Spleen (tissue), 11 donors: ENCODE measurements at regions not wholly inside any gene's neighbourhood (a gene's known extent, or its start where the extent isn't known, plus 50 kb on each side); places are given as distances from the start of the nearest gene placed in this dataset.

Experiments
- DNase-seq: peaks from one replicate; pipeline ENCODE4 v3.0.0-alpha.2; 2020
- H3K27ac ChIP-seq, 8 donors: fragments of 200-600 bp; sonication (generic) in 7 of 8; 1 replicate in 4 of 8; 2 replicates in 4 of 8; pipeline versions ENCODE4 v1.5.0 to v1.8.0; 2016 to 2021; ENCODE audit warnings: inconsistent platforms in 4 of 8, mild to moderate bottlenecking in 4 of 8, moderate library complexity in 1 of 8
- H3K27me3 ChIP-seq, 7 donors: fragments of 200-600 bp; sonication (generic) in 6 of 7; replicated peaks in 1 of 7; 1 replicate in 4 of 7; 2 replicates in 3 of 7; pipeline versions ENCODE4 v1.5.0 to v1.8.0; 2016 to 2021; ENCODE audit warnings: inconsistent platforms in 3 of 7, mild to moderate bottlenecking in 1 of 7
- H3K36me3 ChIP-seq, 6 donors: fragments of 200-600 bp; sonication (generic) in 5 of 6; 1 replicate in 4 of 6; 2 replicates in 2 of 6; pipeline versions ENCODE4 v1.5.0 to v1.8.0; 2016 to 2021; ENCODE audit warnings: inconsistent platforms in 2 of 6
- H3K4me1 ChIP-seq, 6 donors: fragments of 200-600 bp; sonication (generic) in 5 of 6; 1 replicate in 3 of 6; 2 replicates in 3 of 6; pipeline versions ENCODE4 v1.5.0 to v1.8.0; 2016 to 2021; ENCODE audit warnings: inconsistent platforms in 3 of 6
- H3K4me3 ChIP-seq, 8 donors: fragments of 200-600 bp; sonication (generic) in 7 of 8; 1 replicate in 4 of 8; 2 replicates in 4 of 8; pipeline versions ENCODE4 v1.5.0 to v1.8.0; 2016 to 2021; ENCODE audit warnings: inconsistent platforms in 4 of 8, mild to moderate bottlenecking in 4 of 8, moderate library complexity in 2 of 8
- H3K9me3 ChIP-seq, 8 donors: fragments of 200-600 bp; sonication (generic) in 7 of 8; 1 replicate in 4 of 8; 2 replicates in 4 of 8; pipeline versions ENCODE4 v1.5.0 to v1.8.0; 2016 to 2021; ENCODE audit warnings: inconsistent platforms in 4 of 8
- POLR2A ChIP-seq, 3 donors: fragments of 450-650 bp; IDR thresholded peaks; one replicate each; pipeline ENCODE4 v1.5.1; 2017; ENCODE audit warnings: antibody characterized with exemption in 3 of 3, mild to moderate bottlenecking in 1 of 3
- POLR2AphosphoS5 ChIP-seq, 3 donors: sonication (generic); formaldehyde crosslinking; IDR thresholded peaks; one replicate each; pipeline ENCODE4 v1.5.1; 2017; ENCODE audit warnings: antibody characterized with exemption in 3 of 3
- WGBS, 5 donors: extraction: QIAGEN DNeasy Blood & Tissue Kit in 3 of 5; methylation state at CpG; one replicate each; pipeline versions ENCODE4 v1.1.5 to v1.1.7; 2013 to 2018; 5-methylcytosine and 5-hydroxymethylcytosine counted together
- intact Hi-C: fragments of 100-400 bp; cut with DNase I; formaldehyde crosslinking; loops from one replicate; pipeline ENCODE4 v1.15.0; 2023; ENCODE audit warnings: low total_unique reads
- TF ChIP-seq, protein P1 (sequence below), 11 experiments: fragments of 200-600 bp in 7 of 11; fragments of 450-650 bp in 4 of 11; sonication (generic) in 4 of 11; IDR thresholded peaks in 8 of 11; conservative IDR thresholded peaks in 3 of 11; 1 replicate in 7 of 11; 2 replicates in 4 of 11; pipeline versions ENCODE4 v1.4.0 to v1.8.0; 2016 to 2021; ENCODE audit warnings: antibody characterized with exemption in 11 of 11, inconsistent platforms in 4 of 11, mild to moderate bottlenecking in 1 of 11
- donor health status: healthy with polysubstance abuse.
- donor health status: DM: no; HTN: no; CAD: no; lungs with moderate emphysema.
- donor health status: DM: no; HTN: no; CAD: no.
- donor health status: Bipolar disorder and iron deficiency.
- donor health status: healthy.
- donor health status: DM: no; HTN: no; CAD: no.
- donor health status: DM: yes; HTN: yes; CAD: no.

DNA sequence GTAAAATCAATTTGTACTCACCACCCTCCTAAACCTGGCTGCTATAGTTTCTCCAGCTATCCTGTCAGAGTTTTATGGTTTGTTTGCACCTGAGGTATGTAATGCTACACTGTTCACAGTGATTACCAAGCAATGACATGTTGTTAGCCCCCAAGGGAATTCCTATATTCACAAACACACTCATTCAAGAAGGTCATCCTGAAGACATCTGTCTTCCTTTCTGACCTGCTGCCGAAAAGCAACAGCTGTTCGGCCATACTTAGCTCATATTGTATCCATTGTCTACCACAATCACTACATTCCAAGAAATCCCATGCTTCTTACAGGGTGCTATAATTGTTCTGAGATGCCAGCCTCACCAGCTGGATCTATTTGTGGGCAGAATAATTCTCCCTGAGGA lies 160.1 kb upstream of the GYPA start:
- no peak overlapping the region for H3K27ac ChIP-seq
- intact Hi-C loops: no loop called here
- DNase-seq: no peak
- TF ChIP-seq POLR2A (IDR thresholded peaks at IDR 0.05): no peak
- TF ChIP-seq POLR2AphosphoS5 (IDR thresholded peaks at IDR 0.05): no peak
- TF ChIP-seq, protein P1, sequence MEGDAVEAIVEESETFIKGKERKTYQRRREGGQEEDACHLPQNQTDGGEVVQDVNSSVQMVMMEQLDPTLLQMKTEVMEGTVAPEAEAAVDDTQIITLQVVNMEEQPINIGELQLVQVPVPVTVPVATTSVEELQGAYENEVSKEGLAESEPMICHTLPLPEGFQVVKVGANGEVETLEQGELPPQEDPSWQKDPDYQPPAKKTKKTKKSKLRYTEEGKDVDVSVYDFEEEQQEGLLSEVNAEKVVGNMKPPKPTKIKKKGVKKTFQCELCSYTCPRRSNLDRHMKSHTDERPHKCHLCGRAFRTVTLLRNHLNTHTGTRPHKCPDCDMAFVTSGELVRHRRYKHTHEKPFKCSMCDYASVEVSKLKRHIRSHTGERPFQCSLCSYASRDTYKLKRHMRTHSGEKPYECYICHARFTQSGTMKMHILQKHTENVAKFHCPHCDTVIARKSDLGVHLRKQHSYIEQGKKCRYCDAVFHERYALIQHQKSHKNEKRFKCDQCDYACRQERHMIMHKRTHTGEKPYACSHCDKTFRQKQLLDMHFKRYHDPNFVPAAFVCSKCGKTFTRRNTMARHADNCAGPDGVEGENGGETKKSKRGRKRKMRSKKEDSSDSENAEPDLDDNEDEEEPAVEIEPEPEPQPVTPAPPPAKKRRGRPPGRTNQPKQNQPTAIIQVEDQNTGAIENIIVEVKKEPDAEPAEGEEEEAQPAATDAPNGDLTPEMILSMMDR (IDR thresholded peaks at IDR 0.05 in 8 of 11, conservative IDR thresholded peaks at IDR 0.05 in 3 of 11): no peak
- 68 to 89% (median 68%) methylated on average over 2 of the region's 2 CpGs for WGBS, 5 donors
- no peaks in the 10 kb centered on the region for H3K4me1 ChIP-seq
- no peak overlapping the region for H3K4me3 ChIP-seq
- no peaks in the 10 kb centered on the region for H3K27me3 ChIP-seq
- H3K9me3 ChIP-seq: no peaks in the 10 kb centered on the region
- H3K36me3 ChIP-seq: no peaks in the 10 kb centered on the region

GRCh38 chr4:144302704-144303536 lies 162.4 kb upstream of the GYPA start:
- intact Hi-C loops: no loop called here
- no peak for DNase-seq
- 73 to 81% (median 78%) methylated on average over 7 of the region's 7 CpGs for WGBS, 5 donors

GRCh38 chr4:144304025-144304424 lies 163.5 kb upstream of the GYPA start:
- no peaks in the 10 kb centered on the region for H3K36me3 ChIP-seq
- H3K9me3 ChIP-seq: peaks cover 0 to 6% (median 0%) of the 10 kb centered on the region in 8 donors
- no peak for DNase-seq
- TF ChIP-seq POLR2A (IDR thresholded peaks at IDR 0.05) (no peak), POLR2AphosphoS5 (IDR thresholded peaks at IDR 0.05) (no peak)
- TF ChIP-seq, protein P1 (IDR thresholded peaks at IDR 0.05 in 8 of 11, conservative IDR thresholded peaks at IDR 0.05 in 3 of 11): no peak
- H3K4me3 ChIP-seq: no peak overlapping the region
- H3K4me1 ChIP-seq: no peaks in the 10 kb centered on the region
- H3K27me3 ChIP-seq: no peaks in the 10 kb centered on the region
- no peak overlapping the region for H3K27ac ChIP-seq
- intact Hi-C loops: no loop called here
- 81 to 93% (median 82%) methylated on average over 2 of the region's 2 CpGs for WGBS, 5 donors

More at GRCh38 chr4:144302704-144303536, 162.4 kb upstream of the GYPA start:
- Histone ChIP-seq H3K9me3 (no peaks in the 10 kb centered on the region), H3K4me1 (no peaks in the 10 kb centered on the region), H3K27me3 (no peaks in the 10 kb centered on the region), H3K36me3 (no peaks in the 10 kb centered on the region), H3K27ac (no peak overlapping the region), H3K4me3 (no peak overlapping the region)
- TF ChIP-seq, protein P1 (IDR thresholded peaks at IDR 0.05 in 8 of 11, conservative IDR thresholded peaks at IDR 0.05 in 3 of 11): no peak
- TF ChIP-seq POLR2AphosphoS5 (IDR thresholded peaks at IDR 0.05): no peak
- no peak for TF ChIP-seq POLR2A (IDR thresholded peaks at IDR 0.05)

- Histone ChIP-seq H3K4me3 (no peak overlapping the region), H3K36me3 (no peaks in the 10 kb centered on the region), H3K4me1 (no peaks in the 10 kb centered on the region), H3K27ac (no peak overlapping the region), H3K27me3 (no peaks in the 10 kb centered on the region), H3K9me3 (peaks cover 5 to 39% (median 21%) of the 10 kb centered on the region in 8 donors)
- intact Hi-C loops: no loop called here
- TF ChIP-seq, protein P1 (IDR thresholded peaks at IDR 0.05 in 8 of 11, conservative IDR thresholded peaks at IDR 0.05 in 3 of 11): no peak
- no peak for TF ChIP-seq POLR2AphosphoS5 (IDR thresholded peaks at IDR 0.05)
- TF ChIP-seq POLR2A (IDR thresholded peaks at IDR 0.05): no peak
- no peak for DNase-seq
- WGBS, 5 donors: 67 to 79% (median 72%) methylated on average over 4 of the region's 4 CpGs
These were observed 170.0 kb upstream of the GYPA start for GRCh38 chr4:144310535-144310934.
